Esophagus muscularis mucosa (tissue), 4 donors: ENCODE measurements at regions not wholly inside any gene's neighbourhood (a gene's known extent, or its start where the extent isn't known, plus 50 kb on each side); places are given as distances from the start of the nearest gene placed in this dataset.

ENCODE experiments used
- DNase-seq: peaks from one replicate; pipeline ENCODE4 v3.0.0-alpha.2; 2017; ENCODE audit errors: extremely low spot score
- H3K27ac ChIP-seq, 4 donors: fragments of 200-600 bp; sonication (generic); replicated peaks in 1 of 4; 1 replicate in 3 of 4; 2 replicates in 1 of 4; pipeline ENCODE4 v1.5.1; 2016 to 2019; ENCODE audit warnings: mild to moderate bottlenecking in 1 of 4
- H3K27me3 ChIP-seq, 4 donors: fragments of 200-600 bp; sonication (generic); one replicate each; pipeline versions ENCODE4 v1.5.1 to v1.6.0; 2016 to 2019
- H3K36me3 ChIP-seq, 4 donors: fragments of 200-600 bp; sonication (generic); one replicate each; pipeline ENCODE4 v1.5.1; 2016 to 2019
- H3K4me1 ChIP-seq, 4 donors: fragments of 200-600 bp; sonication (generic); one replicate each; pipeline ENCODE4 v1.5.1; 2016 to 2019
- H3K4me3 ChIP-seq, 4 donors: fragments of 200-600 bp; sonication (generic); 1 replicate in 2 of 4; 2 replicates in 2 of 4; pipeline ENCODE4 v1.5.1; 2016 to 2019; ENCODE audit warnings: mild to moderate bottlenecking in 4 of 4, moderate library complexity in 1 of 4
- H3K9me3 ChIP-seq, 4 donors: fragments of 200-600 bp; sonication (generic); 1 replicate in 3 of 4; 2 replicates in 1 of 4; pipeline ENCODE4 v1.5.1; 2016 to 2019
- EP300 ChIP-seq: sonication (generic); formaldehyde crosslinking; IDR thresholded peaks from one replicate; pipeline ENCODE4 v1.6.1; 2017; ENCODE audit warnings: antibody characterized with exemption
- POLR2A ChIP-seq: fragments of 450-650 bp; IDR thresholded peaks from one replicate; pipeline ENCODE4 v1.6.1; 2017; ENCODE audit warnings: antibody characterized with exemption, moderate library complexity, mild to moderate bottlenecking, low read depth
- POLR2AphosphoS5 ChIP-seq, 2 donors: sonication (generic); formaldehyde crosslinking; IDR thresholded peaks; one replicate each; pipeline ENCODE4 v1.6.1; 2017; ENCODE audit warnings: antibody characterized with exemption in 2 of 2
- WGBS: methylation state at CpG from one replicate; pipeline ENCODE4 v1.1.5; 2018; 5-methylcytosine and 5-hydroxymethylcytosine counted together
- intact Hi-C: fragments of 100-400 bp; cut with DNase I; formaldehyde crosslinking; loops from one replicate; pipeline ENCODE4 v1.15.1; 2023
- TF ChIP-seq, protein P1 (sequence below), 3 experiments: fragments of 200-600 bp in 2 of 3; fragments of 450-650 bp in 1 of 3; sonication (generic) in 2 of 3; IDR thresholded peaks; one replicate each; pipeline ENCODE4 v1.5.1; 2017 to 2019; ENCODE audit warnings: antibody characterized with exemption in 3 of 3, mild to moderate bottlenecking in 2 of 3, moderate library complexity in 1 of 3

DNA sequence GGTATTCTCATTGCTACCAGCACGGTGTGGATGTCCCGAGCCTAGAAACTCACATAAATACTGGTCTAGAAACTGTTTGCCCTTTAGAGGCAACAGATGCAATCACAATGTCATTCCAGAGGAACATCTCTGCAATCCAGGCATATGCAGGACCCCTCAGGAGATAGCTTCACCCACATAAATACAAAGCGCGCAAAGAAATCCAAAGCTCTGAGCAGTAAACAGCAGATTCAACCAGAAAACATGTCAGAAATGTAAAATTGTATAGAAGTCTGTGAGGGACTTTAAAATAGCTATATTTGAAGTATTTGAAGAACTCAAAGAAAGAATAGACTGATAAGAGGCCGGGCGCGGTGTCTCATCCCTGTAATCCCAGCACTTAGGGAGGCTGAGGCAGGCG lies 291.7 kb downstream of the FAM43A start:
- H3K27me3 ChIP-seq, result no peaks in the 10 kb centered on the region
- no peaks in the 10 kb centered on the region for H3K4me1 ChIP-seq
- intact Hi-C loops, result no loop called here
- H3K9me3 ChIP-seq, result peaks cover 0 to 2% (median 0%) of the 10 kb centered on the region in 4 donors
- TF ChIP-seq POLR2AphosphoS5 (IDR thresholded peaks at IDR 0.05), result no peak
- no peak for TF ChIP-seq POLR2A
- TF ChIP-seq EP300, result no peak
- TF ChIP-seq, protein P1, sequence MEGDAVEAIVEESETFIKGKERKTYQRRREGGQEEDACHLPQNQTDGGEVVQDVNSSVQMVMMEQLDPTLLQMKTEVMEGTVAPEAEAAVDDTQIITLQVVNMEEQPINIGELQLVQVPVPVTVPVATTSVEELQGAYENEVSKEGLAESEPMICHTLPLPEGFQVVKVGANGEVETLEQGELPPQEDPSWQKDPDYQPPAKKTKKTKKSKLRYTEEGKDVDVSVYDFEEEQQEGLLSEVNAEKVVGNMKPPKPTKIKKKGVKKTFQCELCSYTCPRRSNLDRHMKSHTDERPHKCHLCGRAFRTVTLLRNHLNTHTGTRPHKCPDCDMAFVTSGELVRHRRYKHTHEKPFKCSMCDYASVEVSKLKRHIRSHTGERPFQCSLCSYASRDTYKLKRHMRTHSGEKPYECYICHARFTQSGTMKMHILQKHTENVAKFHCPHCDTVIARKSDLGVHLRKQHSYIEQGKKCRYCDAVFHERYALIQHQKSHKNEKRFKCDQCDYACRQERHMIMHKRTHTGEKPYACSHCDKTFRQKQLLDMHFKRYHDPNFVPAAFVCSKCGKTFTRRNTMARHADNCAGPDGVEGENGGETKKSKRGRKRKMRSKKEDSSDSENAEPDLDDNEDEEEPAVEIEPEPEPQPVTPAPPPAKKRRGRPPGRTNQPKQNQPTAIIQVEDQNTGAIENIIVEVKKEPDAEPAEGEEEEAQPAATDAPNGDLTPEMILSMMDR (IDR thresholded peaks at IDR 0.05), result no peak
- H3K36me3 ChIP-seq, result no peaks in the 10 kb centered on the region
- DNase-seq, result peak; percentile 77
- WGBS, result 95% methylated on average over 8 of the region's 8 CpGs
- no peak overlapping the region for H3K4me3 ChIP-seq
- H3K27ac ChIP-seq, result no peak overlapping the region

DNA sequence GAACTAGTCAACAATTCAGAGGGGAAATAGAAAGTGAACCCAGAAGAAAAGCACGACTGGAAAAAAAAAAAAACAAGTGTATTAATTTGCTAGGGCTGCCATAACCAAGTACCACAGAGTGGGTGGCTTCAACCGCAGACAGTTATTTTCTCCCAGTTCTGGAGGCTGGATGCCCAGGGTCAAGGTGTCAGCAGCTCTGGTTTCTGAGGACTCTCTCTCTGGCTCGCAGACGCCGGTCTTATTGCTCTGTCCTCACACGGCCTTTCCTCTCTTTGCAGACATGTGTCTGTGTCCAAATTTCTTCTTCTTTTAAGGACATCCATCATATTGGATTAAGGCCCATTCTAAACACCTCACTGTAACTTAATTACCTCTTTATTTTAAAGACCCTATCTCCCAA lies 291.8 kb downstream of the XXYLT1 start:
- TF ChIP-seq, protein P1 (IDR thresholded peaks at IDR 0.05), result no peak
- no peak for TF ChIP-seq POLR2AphosphoS5 (IDR thresholded peaks at IDR 0.05)
- TF ChIP-seq POLR2A, result no peak
- TF ChIP-seq EP300, result no peak
- intact Hi-C loops, result no loop called here
- no peaks in the 10 kb centered on the region for H3K4me1 ChIP-seq
- no peak overlapping the region for H3K4me3 ChIP-seq
- DNase-seq, result peak; percentile 55
- H3K9me3 ChIP-seq, result peaks cover 0 to 7% (median 0%) of the 10 kb centered on the region in 4 donors
- no peaks in the 10 kb centered on the region for H3K36me3 ChIP-seq
- WGBS, result 91% methylated on average over 6 of the region's 6 CpGs
- no peaks in the 10 kb centered on the region for H3K27me3 ChIP-seq
- H3K27ac ChIP-seq, result no peak overlapping the region

DNA sequence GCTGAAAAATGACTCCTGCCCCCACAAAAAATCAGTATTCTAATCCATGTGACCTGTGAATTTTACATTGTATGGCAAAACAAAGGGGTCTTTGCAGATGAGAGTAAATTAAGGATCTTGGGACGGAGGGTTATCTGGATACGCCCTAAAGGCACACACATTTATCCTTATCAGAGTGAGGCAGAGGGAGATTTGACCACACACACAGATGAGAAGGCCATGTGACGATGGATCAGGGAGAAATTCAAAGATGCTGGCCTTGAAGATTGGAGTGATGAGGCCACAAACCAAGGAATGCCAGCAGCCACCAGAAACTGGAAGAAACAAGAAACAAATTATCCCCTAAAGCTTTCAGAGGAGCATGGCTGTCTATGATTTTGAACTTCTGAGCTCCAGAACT lies 288.5 kb downstream of the XXYLT1 start:
- TF ChIP-seq POLR2A (no peak), POLR2AphosphoS5 (IDR thresholded peaks at IDR 0.05) (no peak)
- intact Hi-C loops, result no loop called here
- Histone ChIP-seq H3K9me3 (peaks cover 0 to 7% (median 0%) of the 10 kb centered on the region in 4 donors), H3K27ac (no peak overlapping the region), H3K4me1 (peaks cover 8 to 14% (median 13%) of the 10 kb centered on the region in 4 donors), H3K4me3 (no peak overlapping the region), H3K36me3 (no peaks in the 10 kb centered on the region), H3K27me3 (no peaks in the 10 kb centered on the region)
- DNase-seq, result no peak
- WGBS, result 95% methylated on average over 3 of the region's 3 CpGs

DNA sequence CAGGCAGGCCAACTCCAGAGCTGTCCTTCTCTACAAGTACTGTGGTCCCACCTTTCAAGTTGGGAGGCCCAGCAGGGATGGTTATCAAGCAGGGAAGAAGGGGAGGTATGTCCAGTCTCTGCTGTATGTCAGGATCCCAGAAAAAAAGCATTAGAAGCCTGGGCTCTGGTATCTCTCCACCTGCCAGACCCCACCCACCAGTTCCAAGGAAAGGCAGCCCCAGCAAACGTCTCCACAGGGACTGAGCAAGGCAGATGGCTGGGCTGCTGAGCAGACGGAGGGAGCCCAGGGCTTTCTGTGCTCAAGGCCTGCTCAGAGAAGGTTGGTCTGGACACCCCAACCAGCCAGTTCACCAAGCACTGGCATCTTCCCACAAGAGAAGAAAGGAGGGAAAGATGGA lies 287.8 kb downstream of the XXYLT1 start:
- H3K27me3 ChIP-seq, result no peaks in the 10 kb centered on the region
- intact Hi-C loops, result no loop called here
- peaks cover 8 to 14% (median 13%) of the 10 kb centered on the region in 4 donors for H3K4me1 ChIP-seq
- no peak overlapping the region for H3K27ac ChIP-seq
- 90% methylated on average over 2 of the region's 2 CpGs for WGBS
- DNase-seq, result no peak
- no peak for TF ChIP-seq EP300
- TF ChIP-seq POLR2AphosphoS5 (IDR thresholded peaks at IDR 0.05), result no peak
- TF ChIP-seq, protein P1 (IDR thresholded peaks at IDR 0.05), result no peak
- TF ChIP-seq POLR2A, result no peak
- no peak overlapping the region for H3K4me3 ChIP-seq
- H3K36me3 ChIP-seq, result no peaks in the 10 kb centered on the region
- peaks cover 0 to 7% (median 0%) of the 10 kb centered on the region in 4 donors for H3K9me3 ChIP-seq

DNA sequence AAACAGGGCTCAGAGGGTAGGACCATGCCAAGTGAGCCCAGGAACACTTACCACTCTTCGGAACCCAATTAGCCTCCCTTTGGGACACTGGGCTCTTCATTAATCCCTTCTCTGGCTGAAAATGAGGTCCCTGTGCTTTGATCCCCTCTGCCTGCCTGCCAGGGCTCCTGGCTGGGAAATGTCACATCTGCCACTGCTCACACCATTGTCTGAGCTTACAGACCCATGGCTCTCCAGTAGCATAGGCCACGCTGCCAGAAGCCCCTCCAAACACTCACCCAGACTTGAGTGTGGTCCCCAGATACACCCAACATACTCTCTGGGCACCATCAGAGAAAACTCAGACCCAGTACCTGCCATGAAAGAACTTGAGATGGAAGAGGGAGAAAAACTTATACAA lies 287.3 kb downstream of the XXYLT1 start:
- H3K27me3 ChIP-seq, result no peaks in the 10 kb centered on the region
- H3K36me3 ChIP-seq, result no peaks in the 10 kb centered on the region
- no peak overlapping the region for H3K27ac ChIP-seq
- no peak for DNase-seq
- peaks cover 8 to 14% (median 13%) of the 10 kb centered on the region in 4 donors for H3K4me1 ChIP-seq
- no peak overlapping the region for H3K4me3 ChIP-seq
- TF ChIP-seq POLR2AphosphoS5 (IDR thresholded peaks at IDR 0.05), result no peak
- no peak for TF ChIP-seq POLR2A
- TF ChIP-seq EP300, result no peak
- TF ChIP-seq, protein P1 (IDR thresholded peaks at IDR 0.05), result no peak
- intact Hi-C loops, result no loop called here
- peaks cover 0 to 7% (median 0%) of the 10 kb centered on the region in 4 donors for H3K9me3 ChIP-seq
- 85% methylated on average over 2 of the region's 2 CpGs for WGBS
